KMS-11 (cell line): ENCODE measurements at regions not wholly inside any gene's neighbourhood (a gene's known extent, or its start where the extent isn't known, plus 50 kb on each side); places are given as distances from the start of the nearest gene placed in this dataset.
A peak's percentile ranks its signal among the peaks of the same experiment; 100 is the strongest.

Source experiments
- H2AFZ ChIP-seq: fragments of 200-600 bp; sonication (generic); 2 replicates; pipeline ENCODE4 v1.6.1; 2016; ENCODE audit warnings: antibody characterized with exemption, mixed run types, low read depth
- H3K27ac ChIP-seq: fragments of 200-600 bp; sonication (generic); 2 replicates; pipeline ENCODE4 v1.6.1; 2016; ENCODE audit warnings: mild to moderate bottlenecking, mixed run types
- H3K27me3 ChIP-seq: fragments of 200-600 bp; sonication (generic); 2 replicates; pipeline ENCODE4 v1.6.1; 2017; ENCODE audit warnings: mild to moderate bottlenecking, low read depth, mixed run types, moderate library complexity; ENCODE audit not compliant: insufficient read depth
- H3K36me3 ChIP-seq: fragments of 200-600 bp; sonication (generic); 2 replicates; pipeline ENCODE4 v1.6.1; 2017; ENCODE audit warnings: mild to moderate bottlenecking, mixed run types; ENCODE audit not compliant: insufficient read depth
- H3K4me1 ChIP-seq: fragments of 200-600 bp; sonication (generic); 2 replicates; pipeline ENCODE4 v1.6.1; 2016; ENCODE audit warnings: mild to moderate bottlenecking, low read depth, mixed run types; ENCODE audit not compliant: poor library complexity, severe bottlenecking
- H3K4me2 ChIP-seq: fragments of 200-600 bp; sonication (generic); 2 replicates; pipeline ENCODE4 v1.7.0; 2016; ENCODE audit warnings: mild to moderate bottlenecking, mixed run types
- H3K4me3 ChIP-seq: fragments of 200-600 bp; sonication (generic); IDR thresholded peaks from 2 replicates; pipeline ENCODE4 v1.6.1; 2017; ENCODE audit warnings: low read depth, low read length, mixed read lengths; ENCODE audit not compliant: insufficient read depth
- H3K79me2 ChIP-seq: fragments of 200-600 bp; sonication (generic); 2 replicates; pipeline ENCODE4 v1.6.1; 2016; ENCODE audit warnings: low read depth, mixed run types; ENCODE audit not compliant: insufficient read depth
- H3K9ac ChIP-seq: fragments of 200-600 bp; sonication (generic); 2 replicates; pipeline ENCODE4 v1.6.1; 2016; ENCODE audit warnings: mild to moderate bottlenecking, mixed run types
- H4K20me1 ChIP-seq: fragments of 200-600 bp; sonication (generic); 2 replicates; pipeline ENCODE4 v1.6.1; 2016; ENCODE audit warnings: mild to moderate bottlenecking, mixed run types; ENCODE audit not compliant: insufficient read depth
- TF ChIP-seq, protein P1 (sequence below): fragments of 200-600 bp; sonication (generic); conservative IDR thresholded peaks from 2 replicates; pipeline ENCODE4 v1.6.1; 2017; ENCODE audit warnings: low read depth, mild to moderate bottlenecking, antibody characterized with exemption, low read length, moderate library complexity, mixed read lengths

DNA sequence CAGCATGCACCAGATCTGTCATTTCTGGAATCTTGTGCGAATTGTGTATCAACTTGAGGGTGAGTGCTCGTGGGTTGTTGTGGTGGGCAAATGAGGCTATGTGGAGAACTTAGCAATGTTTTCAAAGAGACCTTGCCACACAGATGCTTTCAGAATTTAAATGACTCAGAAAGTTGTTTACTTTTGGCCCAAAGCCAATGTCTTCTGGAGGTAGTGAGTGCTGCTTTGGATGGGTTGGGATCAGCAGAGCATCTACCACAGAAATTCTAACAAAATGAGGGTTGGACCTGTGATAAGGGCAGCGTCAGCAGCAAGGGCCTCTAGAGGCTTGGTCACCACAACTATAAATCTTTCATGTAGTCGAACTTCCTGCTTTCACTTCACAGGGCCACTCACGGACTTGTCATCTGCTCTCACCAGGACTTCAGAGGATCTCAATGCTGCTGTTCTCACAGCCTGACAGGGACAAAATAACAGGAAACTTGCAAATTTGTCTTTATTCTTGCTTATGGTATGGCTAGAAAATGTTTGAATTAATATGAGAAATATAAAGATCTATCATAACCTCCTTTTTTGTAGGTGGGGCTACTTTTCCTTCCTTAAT is 111.4 kb downstream of the DACT1 start:
- Histone ChIP-seq H3K79me2 (no peaks in the 10 kb centered on the region), H3K4me3 (no peak overlapping the region), H3K9ac (no peak overlapping the region), H3K4me2 (peak overlapping the region; percentile 34; the same call in 1 of the 2 replicates), H2AFZ (no peak overlapping the region; the same call in 1 of the 2 replicates), H3K36me3 (no peaks in the 10 kb centered on the region), H4K20me1 (no peaks in the 10 kb centered on the region), H3K27me3 (no peaks in the 10 kb centered on the region), H3K4me1 (peaks cover 15% of the 10 kb centered on the region), H3K27ac (no peak overlapping the region; the same call in 1 of the 2 replicates)
- TF ChIP-seq, protein P1, sequence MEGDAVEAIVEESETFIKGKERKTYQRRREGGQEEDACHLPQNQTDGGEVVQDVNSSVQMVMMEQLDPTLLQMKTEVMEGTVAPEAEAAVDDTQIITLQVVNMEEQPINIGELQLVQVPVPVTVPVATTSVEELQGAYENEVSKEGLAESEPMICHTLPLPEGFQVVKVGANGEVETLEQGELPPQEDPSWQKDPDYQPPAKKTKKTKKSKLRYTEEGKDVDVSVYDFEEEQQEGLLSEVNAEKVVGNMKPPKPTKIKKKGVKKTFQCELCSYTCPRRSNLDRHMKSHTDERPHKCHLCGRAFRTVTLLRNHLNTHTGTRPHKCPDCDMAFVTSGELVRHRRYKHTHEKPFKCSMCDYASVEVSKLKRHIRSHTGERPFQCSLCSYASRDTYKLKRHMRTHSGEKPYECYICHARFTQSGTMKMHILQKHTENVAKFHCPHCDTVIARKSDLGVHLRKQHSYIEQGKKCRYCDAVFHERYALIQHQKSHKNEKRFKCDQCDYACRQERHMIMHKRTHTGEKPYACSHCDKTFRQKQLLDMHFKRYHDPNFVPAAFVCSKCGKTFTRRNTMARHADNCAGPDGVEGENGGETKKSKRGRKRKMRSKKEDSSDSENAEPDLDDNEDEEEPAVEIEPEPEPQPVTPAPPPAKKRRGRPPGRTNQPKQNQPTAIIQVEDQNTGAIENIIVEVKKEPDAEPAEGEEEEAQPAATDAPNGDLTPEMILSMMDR, result no peak

GRCh38 chr14:58750321-58751269 is 112.8 kb downstream of the DACT1 start:
- TF ChIP-seq, protein P1, result no peak
- Histone ChIP-seq H3K79me2 (no peaks in the 10 kb centered on the region), H3K4me1 (peaks cover 15% of the 10 kb centered on the region), H3K27me3 (no peaks in the 10 kb centered on the region), H3K9ac (no peak overlapping the region), H4K20me1 (no peaks in the 10 kb centered on the region), H3K4me3 (no peak overlapping the region), H3K4me2 (no peak overlapping the region), H3K36me3 (no peaks in the 10 kb centered on the region), H2AFZ (no peak overlapping the region), H3K27ac (no peak overlapping the region)

GRCh38 chr14:58751788-58752187 is 114.0 kb downstream of the DACT1 start:
- no peak overlapping the region for H3K4me2 ChIP-seq
- H3K79me2 ChIP-seq, result no peaks in the 10 kb centered on the region
- H3K36me3 ChIP-seq, result no peaks in the 10 kb centered on the region
- no peak overlapping the region for H3K9ac ChIP-seq
- H3K27me3 ChIP-seq, result no peaks in the 10 kb centered on the region
- no peak overlapping the region for H3K4me3 ChIP-seq
- H4K20me1 ChIP-seq, result no peaks in the 10 kb centered on the region
- no peak overlapping the region for H3K27ac ChIP-seq
- peaks cover 15% of the 10 kb centered on the region for H3K4me1 ChIP-seq
- no peak overlapping the region for H2AFZ ChIP-seq
- TF ChIP-seq, protein P1, result no peak

GRCh38 chr14:58752289-58752688 is 114.5 kb downstream of the DACT1 start:
- Histone ChIP-seq H3K4me3 (no peak overlapping the region), H3K9ac (no peak overlapping the region), H2AFZ (no peak overlapping the region), H3K36me3 (no peaks in the 10 kb centered on the region), H3K4me2 (no peak overlapping the region), H4K20me1 (no peaks in the 10 kb centered on the region), H3K27ac (no peak overlapping the region), H3K4me1 (peaks cover 15% of the 10 kb centered on the region), H3K27me3 (no peaks in the 10 kb centered on the region), H3K79me2 (no peaks in the 10 kb centered on the region)
- TF ChIP-seq, protein P1, result no peak
